ENCODE measurements at regions not wholly inside any gene's neighbourhood (a gene's known extent, or its start where the extent isn't known, plus 50 kb on each side); places are given as distances from the start of the nearest gene placed in this dataset.

DNA sequence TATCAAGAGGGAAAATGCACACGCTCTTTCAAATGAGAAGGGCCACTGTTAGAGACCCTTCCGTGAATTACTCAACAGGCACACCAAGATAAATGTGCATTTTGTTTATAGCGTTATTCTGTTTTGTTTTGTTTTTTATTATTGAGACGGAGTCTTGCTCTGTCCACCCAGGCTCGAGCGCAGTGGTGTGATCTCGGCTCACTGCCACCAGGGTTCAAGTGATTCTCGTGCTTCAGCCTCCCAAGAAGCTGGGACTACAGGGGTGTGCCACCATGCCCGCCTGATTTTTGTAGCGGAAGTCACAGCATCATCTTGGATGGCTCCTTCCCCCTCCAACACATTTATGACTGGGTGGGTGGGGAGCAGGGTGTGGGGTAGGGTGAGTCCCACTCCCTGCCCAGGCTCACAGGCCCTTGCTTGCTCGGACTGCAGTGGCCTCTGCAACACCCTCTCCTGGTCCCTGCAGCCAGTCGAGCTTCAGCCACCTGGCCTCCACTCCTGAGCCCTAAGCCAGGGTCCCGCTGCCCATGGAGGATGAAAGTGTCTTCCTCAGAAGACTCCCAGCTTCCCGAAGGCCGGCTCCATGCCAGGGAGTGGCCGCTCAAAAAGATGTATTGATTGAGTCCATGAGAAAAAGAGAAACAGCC lies 68.0 kb downstream of the RTL6 start:
- H2AFZ ChIP-seq (ENCODE audit: control insufficient read depth, low read length): no peak overlapping the region
- H3K4me1 ChIP-seq (ENCODE audit: control insufficient read depth, extremely low read depth, insufficient read depth, low read length): no peaks in the 10 kb centered on the region
- H4K20me1 ChIP-seq (ENCODE audit: control insufficient read depth, extremely low read depth, insufficient read depth, low read length): no peaks in the 10 kb centered on the region
- peaks cover 4% of the 10 kb centered on the region for H3K27me3 ChIP-seq (ENCODE audit: control insufficient read depth, extremely low read depth, insufficient read depth, low read length)
- H3K9ac ChIP-seq (ENCODE audit: control insufficient read depth, extremely low read depth, insufficient read depth, low read length): no peak overlapping the region
- no peaks in the 10 kb centered on the region for H3K79me2 ChIP-seq (ENCODE audit: control insufficient read depth, insufficient read depth, low read length)
- H3K4me2 ChIP-seq (ENCODE audit: control insufficient read depth, extremely low read depth, insufficient read depth, low read depth, low read length): no peak overlapping the region
- H3K4me3 ChIP-seq (ENCODE audit: control insufficient read depth in 2 of 3, extremely low read depth in 1 of 3, insufficient read depth in 2 of 3, low read depth in 1 of 3, low read length in 3 of 3): no peak overlapping the region
- H3K36me3 ChIP-seq (ENCODE audit: control insufficient read depth in 2 of 2, extremely low read depth in 1 of 2, insufficient read depth in 2 of 2, low read length in 2 of 2): no peaks in the 10 kb centered on the region
- H3K9me3 ChIP-seq (ENCODE audit: control insufficient read depth, low read depth, low read length): no peaks in the 10 kb centered on the region
- H3K27ac ChIP-seq (ENCODE audit: control insufficient read depth, insufficient read depth, low read length): no peak overlapping the region
- TF ChIP-seq, protein P1, sequence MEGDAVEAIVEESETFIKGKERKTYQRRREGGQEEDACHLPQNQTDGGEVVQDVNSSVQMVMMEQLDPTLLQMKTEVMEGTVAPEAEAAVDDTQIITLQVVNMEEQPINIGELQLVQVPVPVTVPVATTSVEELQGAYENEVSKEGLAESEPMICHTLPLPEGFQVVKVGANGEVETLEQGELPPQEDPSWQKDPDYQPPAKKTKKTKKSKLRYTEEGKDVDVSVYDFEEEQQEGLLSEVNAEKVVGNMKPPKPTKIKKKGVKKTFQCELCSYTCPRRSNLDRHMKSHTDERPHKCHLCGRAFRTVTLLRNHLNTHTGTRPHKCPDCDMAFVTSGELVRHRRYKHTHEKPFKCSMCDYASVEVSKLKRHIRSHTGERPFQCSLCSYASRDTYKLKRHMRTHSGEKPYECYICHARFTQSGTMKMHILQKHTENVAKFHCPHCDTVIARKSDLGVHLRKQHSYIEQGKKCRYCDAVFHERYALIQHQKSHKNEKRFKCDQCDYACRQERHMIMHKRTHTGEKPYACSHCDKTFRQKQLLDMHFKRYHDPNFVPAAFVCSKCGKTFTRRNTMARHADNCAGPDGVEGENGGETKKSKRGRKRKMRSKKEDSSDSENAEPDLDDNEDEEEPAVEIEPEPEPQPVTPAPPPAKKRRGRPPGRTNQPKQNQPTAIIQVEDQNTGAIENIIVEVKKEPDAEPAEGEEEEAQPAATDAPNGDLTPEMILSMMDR (optimal IDR thresholded peaks at IDR 0.05 in 1 of 3, IDR thresholded peaks at IDR 0.05 in 1 of 3, conservative IDR thresholded peaks at IDR 0.05 in 1 of 3; ENCODE audit: extremely low read depth in 1 of 3, insufficient read depth in 2 of 3, low read length in 3 of 3): no peak
- TF ChIP-seq EZH2 (IDR thresholded peaks at IDR 0.05; ENCODE audit: low read length): no peak
- FAIRE-seq (no peak), DNase-seq (ENCODE audit: low read depth, low spot score) (no peak)
- no peaks in the 10 kb centered on the region for H3K9me1 ChIP-seq (ENCODE audit: control insufficient read depth, extremely low read depth, insufficient read depth, low read length)
- dilution Hi-C loops (cut with MboI; ENCODE audit: extremely low pct_ligation_motif_present, low sequenced_read_pairs): no loop called here

DNA sequence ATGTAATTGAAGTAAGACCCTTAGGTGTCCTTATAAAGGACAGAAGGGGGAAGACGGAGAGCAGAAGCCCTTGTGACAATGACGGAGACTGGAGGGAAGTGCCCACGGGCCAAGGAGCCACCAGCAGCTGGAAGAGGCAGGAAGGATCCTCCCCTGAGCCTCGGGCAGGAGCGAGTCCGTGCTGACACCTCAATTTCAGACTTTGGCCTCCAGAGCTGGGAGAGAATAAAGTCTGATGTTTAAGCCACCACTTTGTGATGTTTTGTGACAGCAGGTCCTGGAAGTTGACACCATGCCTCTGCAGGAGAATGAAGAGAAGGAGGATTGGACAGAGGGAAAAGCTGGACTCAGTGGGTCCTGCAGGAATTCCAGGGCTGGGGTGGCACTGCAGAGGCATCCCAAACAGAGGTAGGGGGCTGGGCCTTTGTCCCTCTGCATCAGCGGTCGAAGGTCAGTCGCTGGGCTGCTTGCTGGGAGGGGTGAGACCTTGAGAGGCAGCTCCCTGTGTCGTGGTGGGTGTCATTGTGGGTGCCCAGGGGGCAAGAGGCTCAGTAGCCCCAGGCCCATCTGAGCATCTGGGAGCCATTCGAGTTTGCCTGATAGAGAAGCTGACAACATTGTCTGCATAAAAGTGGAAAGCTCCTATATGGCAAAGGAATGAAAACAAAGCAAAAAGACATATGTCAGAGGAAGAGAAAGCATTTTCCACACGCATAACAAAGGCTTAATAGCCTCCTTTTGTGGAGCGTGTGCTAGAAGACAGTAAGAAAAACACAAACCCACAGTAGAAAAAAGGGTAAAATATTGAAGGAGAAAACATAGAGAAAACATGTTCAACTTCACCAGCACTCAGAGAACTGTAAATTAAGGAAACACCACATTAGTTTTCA lies 68.8 kb downstream of the RTL6 start:
- DNase-seq (ENCODE audit: low read depth, low spot score): no peak
- H3K27ac ChIP-seq (ENCODE audit: control insufficient read depth, insufficient read depth, low read length): no peak overlapping the region
- no peak overlapping the region for H3K9ac ChIP-seq (ENCODE audit: control insufficient read depth, extremely low read depth, insufficient read depth, low read length)
- dilution Hi-C loops (cut with MboI; ENCODE audit: extremely low pct_ligation_motif_present, low sequenced_read_pairs): no loop called here
- H3K4me1 ChIP-seq (ENCODE audit: control insufficient read depth, extremely low read depth, insufficient read depth, low read length): no peaks in the 10 kb centered on the region
- H4K20me1 ChIP-seq (ENCODE audit: control insufficient read depth, extremely low read depth, insufficient read depth, low read length): no peaks in the 10 kb centered on the region
- TF ChIP-seq, protein P1 (optimal IDR thresholded peaks at IDR 0.05 in 1 of 3, IDR thresholded peaks at IDR 0.05 in 1 of 3, conservative IDR thresholded peaks at IDR 0.05 in 1 of 3; ENCODE audit: extremely low read depth in 1 of 3, insufficient read depth in 2 of 3, low read length in 3 of 3): no peak
- TF ChIP-seq EZH2 (IDR thresholded peaks at IDR 0.05; ENCODE audit: low read length): no peak
- FAIRE-seq: no peak
- H3K4me2 ChIP-seq (ENCODE audit: control insufficient read depth, extremely low read depth, insufficient read depth, low read depth, low read length): no peak overlapping the region
- no peaks in the 10 kb centered on the region for H3K79me2 ChIP-seq (ENCODE audit: control insufficient read depth, insufficient read depth, low read length)
- H3K9me1 ChIP-seq (ENCODE audit: control insufficient read depth, extremely low read depth, insufficient read depth, low read length): no peaks in the 10 kb centered on the region
- H3K9me3 ChIP-seq (ENCODE audit: control insufficient read depth, low read depth, low read length): no peaks in the 10 kb centered on the region
- no peak overlapping the region for H2AFZ ChIP-seq (ENCODE audit: control insufficient read depth, low read length)
- no peaks in the 10 kb centered on the region for H3K36me3 ChIP-seq (ENCODE audit: control insufficient read depth in 2 of 2, extremely low read depth in 1 of 2, insufficient read depth in 2 of 2, low read length in 2 of 2)
- no peak overlapping the region for H3K4me3 ChIP-seq (ENCODE audit: control insufficient read depth in 2 of 3, extremely low read depth in 1 of 3, insufficient read depth in 2 of 3, low read depth in 1 of 3, low read length in 3 of 3)
- H3K27me3 ChIP-seq (ENCODE audit: control insufficient read depth, extremely low read depth, insufficient read depth, low read length): peaks cover 10% of the 10 kb centered on the region
